Astrocyte of the spinal cord (primary cell): ENCODE measurements at regions not wholly inside any gene's neighbourhood (a gene's known extent, or its start where the extent isn't known, plus 50 kb on each side); places are given as distances from the start of the nearest gene placed in this dataset.
A peak's percentile ranks its signal among the peaks of the same experiment; 100 is the strongest.

Experiments used
- DNase-seq: peaks from one replicate; pipeline ENCODE4 v3.0.0; 2011; ENCODE audit warnings: low read depth, low spot score
- H3K4me3 ChIP-seq: 2 replicates; pipeline ENCODE4 v1.5.1; 2011; ENCODE audit warnings: low read depth, mild to moderate bottlenecking, low read length, moderate library complexity
- in situ Hi-C: cut with HindIII; loops from 2 replicates; pipeline ENCODE4 v1.10.0; 2017; ENCODE audit warnings: low sequenced_read_pairs
- TF ChIP-seq, protein P1 (sequence below): IDR thresholded peaks from 2 replicates; pipeline ENCODE4 v1.5.1; 2012; ENCODE audit warnings: low read depth, mild to moderate bottlenecking, low read length, inconsistent platforms

GRCh38 chr7:109996411-109996810 is 1094.5 kb upstream of the LRRN3 start:
- TF ChIP-seq, protein P1, sequence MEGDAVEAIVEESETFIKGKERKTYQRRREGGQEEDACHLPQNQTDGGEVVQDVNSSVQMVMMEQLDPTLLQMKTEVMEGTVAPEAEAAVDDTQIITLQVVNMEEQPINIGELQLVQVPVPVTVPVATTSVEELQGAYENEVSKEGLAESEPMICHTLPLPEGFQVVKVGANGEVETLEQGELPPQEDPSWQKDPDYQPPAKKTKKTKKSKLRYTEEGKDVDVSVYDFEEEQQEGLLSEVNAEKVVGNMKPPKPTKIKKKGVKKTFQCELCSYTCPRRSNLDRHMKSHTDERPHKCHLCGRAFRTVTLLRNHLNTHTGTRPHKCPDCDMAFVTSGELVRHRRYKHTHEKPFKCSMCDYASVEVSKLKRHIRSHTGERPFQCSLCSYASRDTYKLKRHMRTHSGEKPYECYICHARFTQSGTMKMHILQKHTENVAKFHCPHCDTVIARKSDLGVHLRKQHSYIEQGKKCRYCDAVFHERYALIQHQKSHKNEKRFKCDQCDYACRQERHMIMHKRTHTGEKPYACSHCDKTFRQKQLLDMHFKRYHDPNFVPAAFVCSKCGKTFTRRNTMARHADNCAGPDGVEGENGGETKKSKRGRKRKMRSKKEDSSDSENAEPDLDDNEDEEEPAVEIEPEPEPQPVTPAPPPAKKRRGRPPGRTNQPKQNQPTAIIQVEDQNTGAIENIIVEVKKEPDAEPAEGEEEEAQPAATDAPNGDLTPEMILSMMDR: no peak
- H3K4me3 ChIP-seq: no peak overlapping the region
- DNase-seq: no peak
- in situ Hi-C loops: no loop called here

DNA sequence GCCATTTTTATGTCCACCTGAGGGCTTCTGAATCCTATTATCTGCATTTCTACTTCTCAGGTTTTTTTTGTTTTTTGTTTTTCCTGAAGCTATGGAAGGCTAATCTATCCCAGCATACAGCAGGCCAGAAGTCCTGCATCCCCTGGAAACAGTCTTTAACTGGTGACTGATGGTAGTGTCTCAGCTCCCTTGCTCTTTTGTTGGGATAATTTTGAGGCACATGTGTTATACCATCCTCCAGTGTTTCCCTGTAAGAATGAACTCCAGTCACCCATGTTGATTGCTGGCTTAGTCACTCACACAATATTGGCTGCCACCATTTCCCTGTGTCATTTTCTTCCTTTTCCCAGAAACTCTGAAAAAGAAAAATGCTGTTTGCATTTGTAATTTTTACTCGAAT is 1094.0 kb upstream of the LRRN3 start:
- in situ Hi-C loops: no loop called here
- no peak overlapping the region for H3K4me3 ChIP-seq
- TF ChIP-seq, protein P1: no peak
- peak; percentile 20 for DNase-seq

DNA sequence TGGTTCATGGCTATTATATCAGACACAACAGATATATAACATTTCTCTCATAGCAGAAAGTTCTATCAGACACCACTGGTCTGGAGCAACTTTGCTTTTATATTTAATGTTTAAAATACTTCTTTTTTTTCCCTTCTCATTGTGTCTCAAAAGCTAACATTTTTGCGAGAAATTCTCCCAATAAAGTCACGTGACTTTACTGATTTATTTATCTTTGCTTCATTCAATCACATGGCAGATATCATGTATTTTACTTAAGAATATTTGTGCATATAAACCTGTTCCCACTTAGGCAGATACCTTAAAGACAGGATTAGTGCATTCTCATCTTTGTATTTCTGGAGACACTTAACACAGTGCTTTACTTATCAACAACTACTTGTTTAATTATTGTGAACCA is 1093.1 kb upstream of the LRRN3 start:
- DNase-seq: no peak
- no peak overlapping the region for H3K4me3 ChIP-seq
- in situ Hi-C loops: no loop called here
- TF ChIP-seq, protein P1: no peak

- in situ Hi-C loops: no loop called here
- DNase-seq: no peak
Observed at GRCh38 chr7:110001254-110001938, 1089.5 kb upstream of the LRRN3 start.

DNA sequence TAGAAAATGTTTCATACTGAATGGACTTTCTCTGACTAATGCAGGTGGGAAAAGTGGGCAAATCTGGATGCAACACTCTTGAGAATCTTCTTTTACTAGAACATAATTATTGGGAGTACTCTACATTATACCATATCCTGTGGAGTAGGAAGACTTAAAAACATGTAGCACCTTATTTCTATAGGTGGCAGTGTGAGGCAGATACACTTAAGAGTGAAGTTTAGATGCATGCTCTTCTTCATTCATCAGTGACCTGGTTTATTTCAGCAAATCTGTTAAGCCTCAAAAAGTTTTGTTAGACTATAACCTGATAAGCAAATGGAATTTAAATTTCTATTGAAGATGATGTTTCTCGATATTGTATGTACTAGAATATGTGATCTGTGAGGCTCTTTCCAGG is 1087.1 kb upstream of the LRRN3 start:
- TF ChIP-seq, protein P1: no peak
- no peak overlapping the region for H3K4me3 ChIP-seq
- in situ Hi-C loops: no loop called here
- no peak for DNase-seq

More at GRCh38 chr7:110001254-110001938, 1089.5 kb upstream of the LRRN3 start:
- H3K4me3 ChIP-seq: no peak overlapping the region
- TF ChIP-seq, protein P1: no peak

GRCh38 chr7:110007320-110008063 is 1083.4 kb upstream of the LRRN3 start:
- H3K4me3 ChIP-seq: no peak overlapping the region
- no peak for DNase-seq
- in situ Hi-C loops: no loop called here
- TF ChIP-seq, protein P1: no peak
